Skin epidermis (tissue), 12 donors: ENCODE measurements at regions not wholly inside any gene's neighbourhood (a gene's known extent, or its start where the extent isn't known, plus 50 kb on each side); places are given as distances from the start of the nearest gene placed in this dataset.

Source experiments
- H3K27ac ChIP-seq, 21 experiments: fragments of 200-600 bp; sonication (generic) in 11 of 21; one replicate each; pipeline ENCODE4 v1.5.0; 2020; ENCODE audit warnings: mild to moderate bottlenecking in 3 of 21, inconsistent platforms in 2 of 21, moderate library complexity in 2 of 21
- H3K4me3 ChIP-seq, 7 experiments: fragments of 200-600 bp; sonication (generic) in 2 of 7; one replicate each; pipeline ENCODE4 v1.5.0; 2020; ENCODE audit warnings: inconsistent platforms in 2 of 7, mild to moderate bottlenecking in 2 of 7, moderate library complexity in 1 of 7

GRCh38 chr5:124867137-124867704, 120.8 kb upstream of the ZNF608 start:
- Histone ChIP-seq H3K4me3 (no peak overlapping the region), H3K27ac (peak overlapping the region in 9 of 21 experiments; percentile 4 to 70 (median 34))

GRCh38 chr5:124868676-124869075, 122.2 kb upstream of the ZNF608 start:
- Histone ChIP-seq H3K4me3 (no peak overlapping the region), H3K27ac (peak overlapping the region in 3 of 21 experiments; percentile 9 to 66 (median 57))

GRCh38 chr5:124869426-124870033, 123.1 kb upstream of the ZNF608 start:
- Histone ChIP-seq H3K4me3 (no peak overlapping the region), H3K27ac (peak overlapping the region in 3 of 21 experiments; percentile 49 to 66 (median 57))

- Histone ChIP-seq H3K27ac (peak overlapping the region in 1 of 21 experiments; percentile 15), H3K4me3 (no peak overlapping the region)
Observed at GRCh38 chr5:124870070-124870469, 123.6 kb upstream of the ZNF608 start.

GRCh38 chr5:124871303-124871702, 124.9 kb upstream of the ZNF608 start:
- Histone ChIP-seq H3K27ac (peak overlapping the region in 1 of 21 experiments; percentile 39), H3K4me3 (no peak overlapping the region)

- no peak overlapping the region for H3K4me3 ChIP-seq
- H3K27ac ChIP-seq = no peak overlapping the region
Observed at GRCh38 chr5:124872086-124872485, 125.6 kb upstream of the ZNF608 start.

- no peak overlapping the region for H3K27ac ChIP-seq
- no peak overlapping the region for H3K4me3 ChIP-seq
Observed at GRCh38 chr5:124872615-124873014, 126.2 kb upstream of the ZNF608 start.

- Histone ChIP-seq H3K4me3 (no peak overlapping the region), H3K27ac (no peak overlapping the region)
Observed at GRCh38 chr5:124873188-124873587, 126.7 kb upstream of the ZNF608 start.

- no peak overlapping the region for H3K4me3 ChIP-seq
- H3K27ac ChIP-seq = no peak overlapping the region
Observed at GRCh38 chr5:124873713-124874112, 127.3 kb upstream of the ZNF608 start.

- H3K4me3 ChIP-seq = no peak overlapping the region
- H3K27ac ChIP-seq = no peak overlapping the region
Observed at GRCh38 chr5:124876566-124876965, 130.1 kb upstream of the ZNF608 start.

GRCh38 chr5:124876983-124877382, 130.5 kb upstream of the ZNF608 start:
- Histone ChIP-seq H3K4me3 (no peak overlapping the region), H3K27ac (no peak overlapping the region)

- no peak overlapping the region for H3K27ac ChIP-seq
- H3K4me3 ChIP-seq = no peak overlapping the region
Observed at GRCh38 chr5:124877501-124878146, 131.2 kb upstream of the ZNF608 start.

GRCh38 chr5:124878583-124879342, 132.3 kb upstream of the ZNF608 start:
- no peak overlapping the region for H3K27ac ChIP-seq
- H3K4me3 ChIP-seq = no peak overlapping the region

- Histone ChIP-seq H3K27ac (no peak overlapping the region), H3K4me3 (no peak overlapping the region)
Observed at GRCh38 chr5:124880903-124881697, 134.7 kb upstream of the ZNF608 start.

- Histone ChIP-seq H3K27ac (no peak overlapping the region), H3K4me3 (no peak overlapping the region)
Observed at GRCh38 chr5:124883681-124884080, 137.2 kb upstream of the ZNF608 start.

GRCh38 chr5:124884114-124884513, 137.7 kb upstream of the ZNF608 start:
- H3K4me3 ChIP-seq = no peak overlapping the region
- H3K27ac ChIP-seq = no peak overlapping the region

GRCh38 chr5:124885490-124885889, 139.1 kb upstream of the ZNF608 start:
- H3K27ac ChIP-seq = no peak overlapping the region
- H3K4me3 ChIP-seq = no peak overlapping the region

GRCh38 chr5:124887223-124887622, 140.8 kb upstream of the ZNF608 start:
- H3K27ac ChIP-seq = no peak overlapping the region
- H3K4me3 ChIP-seq = no peak overlapping the region

GRCh38 chr5:124888050-124888506, 141.6 kb upstream of the ZNF608 start:
- Histone ChIP-seq H3K27ac (no peak overlapping the region), H3K4me3 (no peak overlapping the region)
